ENCODE measurements at regions not wholly inside any gene's neighbourhood (a gene's known extent, or its start where the extent isn't known, plus 50 kb on each side); places are given as distances from the start of the nearest gene placed in this dataset.

DNA sequence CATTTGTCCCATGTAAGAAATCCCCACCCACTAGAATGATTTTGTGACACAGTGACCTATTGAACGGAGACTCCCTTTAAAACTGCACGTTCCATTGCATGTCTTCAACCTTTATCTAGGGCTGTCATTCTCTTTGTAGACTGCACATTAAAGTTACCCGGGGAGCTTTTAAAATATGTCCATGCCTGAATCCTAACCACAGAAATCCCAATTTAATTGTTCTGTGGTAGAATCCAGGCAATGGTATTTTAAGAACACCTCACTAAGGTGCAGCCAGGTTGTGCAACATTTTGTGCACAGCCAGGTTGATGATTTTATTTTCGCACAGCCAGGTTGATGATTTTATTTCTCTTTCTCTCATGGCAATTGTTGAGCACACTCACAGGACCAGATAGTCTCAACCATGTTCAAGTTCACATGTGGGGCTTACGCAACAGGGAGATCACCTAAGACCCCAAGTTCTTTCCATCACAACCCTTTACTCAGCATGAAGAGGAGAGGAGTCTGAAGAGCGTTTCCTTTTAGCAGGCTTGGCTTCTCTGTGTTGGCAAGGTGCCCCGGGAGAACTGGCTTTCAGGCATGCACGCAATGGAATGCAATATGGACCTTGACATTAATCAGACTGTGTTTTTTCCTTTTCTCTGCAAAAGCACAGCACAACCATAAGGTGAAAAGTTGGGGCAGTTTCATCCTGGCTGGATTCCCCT, 467.3 kb upstream of the ETAA1 start:
- TF ChIP-seq, protein P1, sequence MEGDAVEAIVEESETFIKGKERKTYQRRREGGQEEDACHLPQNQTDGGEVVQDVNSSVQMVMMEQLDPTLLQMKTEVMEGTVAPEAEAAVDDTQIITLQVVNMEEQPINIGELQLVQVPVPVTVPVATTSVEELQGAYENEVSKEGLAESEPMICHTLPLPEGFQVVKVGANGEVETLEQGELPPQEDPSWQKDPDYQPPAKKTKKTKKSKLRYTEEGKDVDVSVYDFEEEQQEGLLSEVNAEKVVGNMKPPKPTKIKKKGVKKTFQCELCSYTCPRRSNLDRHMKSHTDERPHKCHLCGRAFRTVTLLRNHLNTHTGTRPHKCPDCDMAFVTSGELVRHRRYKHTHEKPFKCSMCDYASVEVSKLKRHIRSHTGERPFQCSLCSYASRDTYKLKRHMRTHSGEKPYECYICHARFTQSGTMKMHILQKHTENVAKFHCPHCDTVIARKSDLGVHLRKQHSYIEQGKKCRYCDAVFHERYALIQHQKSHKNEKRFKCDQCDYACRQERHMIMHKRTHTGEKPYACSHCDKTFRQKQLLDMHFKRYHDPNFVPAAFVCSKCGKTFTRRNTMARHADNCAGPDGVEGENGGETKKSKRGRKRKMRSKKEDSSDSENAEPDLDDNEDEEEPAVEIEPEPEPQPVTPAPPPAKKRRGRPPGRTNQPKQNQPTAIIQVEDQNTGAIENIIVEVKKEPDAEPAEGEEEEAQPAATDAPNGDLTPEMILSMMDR (IDR thresholded peaks at IDR 0.05; ENCODE audit: low read depth, low read length, poor library complexity, severe bottlenecking) = no peak
- no peak for TF ChIP-seq EZH2phosphoT487 (IDR thresholded peaks at IDR 0.05; ENCODE audit: borderline replicate concordance, low read length)
